NT2/D1 (cell line): ENCODE measurements at regions not wholly inside any gene's neighbourhood (a gene's known extent, or its start where the extent isn't known, plus 50 kb on each side); places are given as distances from the start of the nearest gene placed in this dataset.

Source experiments
- SUZ12 ChIP-seq: IDR thresholded peaks from 2 replicates; pipeline ENCODE4 v1.6.1; 2011; ENCODE audit not compliant: insufficient read length, insufficient read depth; ENCODE audit errors: extremely low read depth
- YY1 ChIP-seq: IDR thresholded peaks from 2 replicates; pipeline ENCODE4 v1.6.1; 2011; ENCODE audit not compliant: insufficient read length, insufficient read depth

DNA sequence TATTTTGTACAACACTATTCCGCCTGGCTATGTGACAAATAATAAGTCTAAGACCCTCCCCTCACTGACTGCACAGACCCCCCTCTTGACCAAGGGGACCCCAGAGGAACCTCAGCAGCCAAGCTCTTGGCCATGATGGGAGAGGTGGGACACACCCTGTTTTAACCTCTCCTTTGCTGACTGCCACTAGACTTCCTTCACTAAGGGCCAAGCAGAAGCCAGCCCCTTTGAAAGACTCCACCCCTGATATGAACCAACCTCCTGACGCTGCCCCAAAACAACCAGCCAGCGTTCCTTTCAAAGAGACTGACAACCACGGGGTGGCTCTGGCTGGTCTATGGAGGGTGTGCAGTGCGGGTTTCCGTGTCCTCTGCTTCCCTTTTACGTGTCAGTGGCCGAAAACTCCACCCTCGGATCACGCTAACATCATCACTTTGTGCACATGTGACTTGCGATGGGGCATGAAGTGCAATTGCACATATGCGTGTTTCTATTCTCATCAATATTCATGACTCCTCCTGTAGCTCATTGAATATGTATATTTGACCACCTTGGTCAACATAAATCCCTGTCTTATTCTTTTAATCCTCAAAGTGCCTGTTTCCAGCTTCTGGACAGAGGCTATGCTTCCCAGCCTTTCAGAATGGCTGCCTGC is 643.9 kb downstream of the TBC1D22A start:
- no peak for TF ChIP-seq SUZ12
- TF ChIP-seq YY1 = no peak
